ENCODE measurements at regions not wholly inside any gene's neighbourhood (a gene's known extent, or its start where the extent isn't known, plus 50 kb on each side); places are given as distances from the start of the nearest gene placed in this dataset.

- Mint-ChIP-seq H3K9me3 (no peaks in the 10 kb centered on the region), H3K27ac (no peak overlapping the region), H3K27me3 (peaks cover 11% of the 10 kb centered on the region), H3K36me3 (ENCODE audit: low read depth) (no peaks in the 10 kb centered on the region), H3K4me3 (no peak overlapping the region), H3K4me1 (ENCODE audit: low read depth) (no peaks in the 10 kb centered on the region)
- Histone ChIP-seq H3K9me3 (ENCODE audit: control insufficient read depth in 1 of 2, insufficient read depth in 1 of 2, low read length in 2 of 2) (peaks cover 0 to 21% of the 10 kb centered on the region in 2 experiments), H3K4me3 (ENCODE audit: low read length) (no peak overlapping the region), H3K4me1 (ENCODE audit: insufficient read depth, low read length) (no peaks in the 10 kb centered on the region), H3K27ac (ENCODE audit: low read depth in 1 of 2, low read length in 2 of 2) (no peak overlapping the region), H3K27me3 (ENCODE audit: control insufficient read depth in 1 of 2, insufficient read depth in 2 of 2, low read length in 2 of 2) (no peaks in the 10 kb centered on the region), H3K36me3 (ENCODE audit: insufficient read depth, low read length) (no peaks in the 10 kb centered on the region)
- ChIA-PET POLR2A (no interaction called here), CTCF (no interaction called here)
- intact Hi-C loops (cut with DNase I, micrococcal nuclease): no loop called here
- ATAC-seq (ENCODE audit: poor library complexity) (no peak), DNase-seq (no peak)
- no peak for TF ChIP-seq CTCF (IDR thresholded peaks at IDR 0.05)
Measured at GRCh38 chr20:60990643-60991042, 261.4 kb upstream of the CDH4 start.

DNA sequence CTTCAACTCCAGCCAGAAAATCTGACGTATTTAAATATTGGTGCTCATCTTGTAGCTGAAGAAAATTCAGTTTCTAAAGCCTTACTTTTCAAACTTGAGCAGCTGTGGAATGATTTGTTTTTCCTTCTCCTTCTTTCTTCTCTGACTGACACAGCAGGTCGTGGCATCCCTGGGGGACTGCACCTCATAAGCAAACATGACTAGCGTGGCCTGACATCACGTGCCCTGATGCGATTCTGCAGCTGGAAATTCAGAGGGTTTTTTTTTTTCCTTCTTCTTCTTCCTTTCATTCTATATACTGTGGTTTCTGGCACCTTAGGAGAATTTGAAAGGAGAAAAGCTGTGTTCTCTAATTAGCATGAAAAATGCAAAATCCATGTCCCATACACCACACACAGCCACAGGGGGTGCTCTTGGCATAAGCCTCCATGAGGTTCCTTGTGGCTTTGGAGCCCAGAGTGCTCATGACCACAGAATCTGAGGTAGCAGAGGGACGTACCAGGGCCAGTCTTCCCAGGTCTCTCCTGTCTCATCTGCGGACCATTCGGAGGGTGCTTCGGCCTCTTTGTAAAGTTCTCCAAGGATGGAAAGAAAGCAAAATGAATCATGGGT lies 258.5 kb upstream of the CDH4 start:
- intact Hi-C loops (cut with DNase I, micrococcal nuclease): no loop called here
- Mint-ChIP-seq H3K4me1 (ENCODE audit: low read depth) (no peaks in the 10 kb centered on the region), H3K9me3 (no peaks in the 10 kb centered on the region), H3K36me3 (ENCODE audit: low read depth) (no peaks in the 10 kb centered on the region), H3K27ac (no peak overlapping the region), H3K4me3 (no peak overlapping the region), H3K27me3 (peaks cover 11% of the 10 kb centered on the region)
- no peaks in the 10 kb centered on the region for H3K36me3 ChIP-seq (ENCODE audit: insufficient read depth, low read length)
- ChIA-PET CTCF (no interaction called here), POLR2A (no interaction called here)
- no peak overlapping the region for H3K4me3 ChIP-seq (ENCODE audit: low read length)
- H3K4me1 ChIP-seq (ENCODE audit: insufficient read depth, low read length): no peaks in the 10 kb centered on the region
- no peak for TF ChIP-seq CTCF (IDR thresholded peaks at IDR 0.05)
- no peak for DNase-seq
- H3K9me3 ChIP-seq (ENCODE audit: control insufficient read depth in 1 of 2, insufficient read depth in 1 of 2, low read length in 2 of 2): peaks cover 0 to 19% of the 10 kb centered on the region in 2 experiments
- no peaks in the 10 kb centered on the region for H3K27me3 ChIP-seq (ENCODE audit: control insufficient read depth in 1 of 2, insufficient read depth in 2 of 2, low read length in 2 of 2)
- no peak for ATAC-seq (ENCODE audit: poor library complexity)
- H3K27ac ChIP-seq (ENCODE audit: low read depth in 1 of 2, low read length in 2 of 2): no peak overlapping the region

DNA sequence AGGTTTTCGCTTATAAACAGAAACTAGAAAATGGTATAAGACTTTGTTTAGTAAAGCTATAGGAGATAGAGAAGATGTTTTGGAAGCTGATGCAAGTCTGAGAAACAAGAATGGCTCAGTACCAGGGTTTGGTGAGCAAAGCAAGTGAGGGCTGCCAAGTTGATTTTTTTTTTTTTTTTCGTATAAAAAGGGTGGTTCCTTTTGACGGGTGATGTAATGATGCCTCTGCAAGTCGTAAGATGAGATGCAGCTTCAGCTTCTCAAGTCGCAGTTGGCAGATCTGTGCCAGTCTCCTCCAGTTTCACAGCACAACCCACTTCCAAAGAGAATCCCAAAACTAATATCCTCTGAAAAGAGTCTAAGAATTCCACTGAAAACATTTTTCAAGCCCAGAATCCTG lies 252.8 kb upstream of the CDH4 start:
- no peak overlapping the region for H3K27ac ChIP-seq (ENCODE audit: low read depth in 1 of 2, low read length in 2 of 2)
- ChIA-PET POLR2A (no interaction called here), CTCF (no interaction called here)
- Mint-ChIP-seq H3K27ac (no peak overlapping the region), H3K4me3 (no peak overlapping the region), H3K9me3 (no peaks in the 10 kb centered on the region), H3K36me3 (ENCODE audit: low read depth) (no peaks in the 10 kb centered on the region), H3K27me3 (peaks cover 5% of the 10 kb centered on the region), H3K4me1 (ENCODE audit: low read depth) (no peaks in the 10 kb centered on the region)
- no peaks in the 10 kb centered on the region for H3K4me1 ChIP-seq (ENCODE audit: insufficient read depth, low read length)
- H3K4me3 ChIP-seq (ENCODE audit: low read length): no peak overlapping the region
- TF ChIP-seq CTCF (IDR thresholded peaks at IDR 0.05): no peak
- no peaks in the 10 kb centered on the region for H3K36me3 ChIP-seq (ENCODE audit: insufficient read depth, low read length)
- no peaks in the 10 kb centered on the region for H3K27me3 ChIP-seq (ENCODE audit: control insufficient read depth in 1 of 2, insufficient read depth in 2 of 2, low read length in 2 of 2)
- ATAC-seq (ENCODE audit: poor library complexity) (no peak), DNase-seq (no peak)
- intact Hi-C loops (cut with DNase I, micrococcal nuclease): no loop called here
- H3K9me3 ChIP-seq (ENCODE audit: control insufficient read depth in 1 of 2, insufficient read depth in 1 of 2, low read length in 2 of 2): peaks cover 0 to 3% of the 10 kb centered on the region in 2 experiments

Measured in CD4-positive, alpha-beta T cell (primary cell).